ENCODE measurements at regions not wholly inside any gene's neighbourhood (a gene's known extent, or its start where the extent isn't known, plus 50 kb on each side); places are given as distances from the start of the nearest gene placed in this dataset.

- TF ChIP-seq POLR2A (IDR thresholded peaks at IDR 0.05) (no peak), CTCF (IDR thresholded peaks at IDR 0.05) (no peak)
Measured at GRCh38 chr2:173571887-173572680, 217.4 kb downstream of the CDCA7 start.
